Breast epithelium (tissue), 4 donors: ENCODE measurements at regions not wholly inside any gene's neighbourhood (a gene's known extent, or its start where the extent isn't known, plus 50 kb on each side); places are given as distances from the start of the nearest gene placed in this dataset.

ENCODE experiments used
- DNase-seq, 2 donors: peaks; one replicate each; pipeline ENCODE4 v3.0.0-alpha.2; 2019; ENCODE audit warnings: low spot score in 2 of 2
- H3K27ac ChIP-seq, 2 donors: fragments of 200-600 bp; sonication (generic) in 1 of 2; one replicate each; pipeline ENCODE4 v1.5.1; 2016 to 2019; ENCODE audit warnings: mild to moderate bottlenecking in 1 of 2
- H3K27me3 ChIP-seq, 2 donors: fragments of 200-600 bp; sonication (generic) in 1 of 2; one replicate each; pipeline versions ENCODE4 v1.5.1 to v1.6.0; 2017 to 2019; ENCODE audit warnings: control low read depth in 1 of 2, mild to moderate bottlenecking in 1 of 2
- H3K36me3 ChIP-seq: fragments of 200-600 bp; one replicate; pipeline ENCODE4 v1.5.1; 2019
- H3K4me1 ChIP-seq, 2 donors: fragments of 200-600 bp; sonication (generic); one replicate each; pipeline ENCODE4 v1.5.1; 2016 to 2019; ENCODE audit warnings: control low read depth in 1 of 2
- H3K4me3 ChIP-seq, 3 donors: fragments of 200-600 bp; sonication (generic); 1 replicate in 2 of 3; 2 replicates in 1 of 3; pipeline ENCODE4 v1.5.1; 2016 to 2019; ENCODE audit warnings: mild to moderate bottlenecking in 3 of 3, moderate library complexity in 2 of 3
- H3K9me3 ChIP-seq, 2 donors: fragments of 200-600 bp; sonication (generic) in 1 of 2; one replicate each; pipeline ENCODE4 v1.5.1; 2016 to 2019; ENCODE audit warnings: control low read depth in 1 of 2
- POLR2A ChIP-seq: fragments of 450-650 bp; IDR thresholded peaks from one replicate; pipeline ENCODE4 v1.6.1; 2016; ENCODE audit warnings: antibody characterized with exemption, mild to moderate bottlenecking, moderate library complexity
- POLR2AphosphoS5 ChIP-seq, 3 donors: sonication (generic); formaldehyde crosslinking; IDR thresholded peaks; one replicate each; pipeline ENCODE4 v1.6.1; 2017; ENCODE audit warnings: antibody characterized with exemption in 3 of 3
- intact Hi-C: fragments of 100-400 bp; cut with DNase I; formaldehyde crosslinking; loops from one replicate; pipeline ENCODE4 v1.15.1; 2023; ENCODE audit warnings: low total_unique reads
- TF ChIP-seq, protein P1 (sequence below), 3 donors: fragments of 450-650 bp; IDR thresholded peaks; one replicate each; pipeline ENCODE4 v1.5.1; 2016 to 2017; ENCODE audit warnings: antibody characterized with exemption in 3 of 3, mild to moderate bottlenecking in 3 of 3, moderate library complexity in 3 of 3

DNA sequence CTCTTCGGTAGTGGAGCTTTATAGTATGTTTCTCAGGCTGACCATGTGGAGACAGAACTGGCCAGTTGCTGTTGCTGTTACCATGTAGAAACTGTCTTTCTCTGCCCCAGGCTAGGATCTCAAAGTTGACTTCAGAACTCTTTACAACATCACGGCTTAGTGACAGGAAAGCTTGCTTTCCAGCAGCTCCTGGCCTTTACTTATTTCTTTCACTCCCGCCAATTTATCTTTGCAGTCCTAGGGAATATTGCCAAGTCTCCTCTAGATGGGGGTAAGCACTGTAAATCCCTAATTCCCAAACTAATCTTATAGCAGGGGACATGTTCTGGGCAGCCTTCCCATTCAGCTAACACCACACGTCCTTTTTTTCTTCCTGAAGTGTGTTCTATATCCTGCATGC lies 631.6 kb downstream of the SPRY1 start:
- TF ChIP-seq POLR2A = no peak
- TF ChIP-seq POLR2AphosphoS5 (IDR thresholded peaks at IDR 0.05) = no peak
- TF ChIP-seq, protein P1, sequence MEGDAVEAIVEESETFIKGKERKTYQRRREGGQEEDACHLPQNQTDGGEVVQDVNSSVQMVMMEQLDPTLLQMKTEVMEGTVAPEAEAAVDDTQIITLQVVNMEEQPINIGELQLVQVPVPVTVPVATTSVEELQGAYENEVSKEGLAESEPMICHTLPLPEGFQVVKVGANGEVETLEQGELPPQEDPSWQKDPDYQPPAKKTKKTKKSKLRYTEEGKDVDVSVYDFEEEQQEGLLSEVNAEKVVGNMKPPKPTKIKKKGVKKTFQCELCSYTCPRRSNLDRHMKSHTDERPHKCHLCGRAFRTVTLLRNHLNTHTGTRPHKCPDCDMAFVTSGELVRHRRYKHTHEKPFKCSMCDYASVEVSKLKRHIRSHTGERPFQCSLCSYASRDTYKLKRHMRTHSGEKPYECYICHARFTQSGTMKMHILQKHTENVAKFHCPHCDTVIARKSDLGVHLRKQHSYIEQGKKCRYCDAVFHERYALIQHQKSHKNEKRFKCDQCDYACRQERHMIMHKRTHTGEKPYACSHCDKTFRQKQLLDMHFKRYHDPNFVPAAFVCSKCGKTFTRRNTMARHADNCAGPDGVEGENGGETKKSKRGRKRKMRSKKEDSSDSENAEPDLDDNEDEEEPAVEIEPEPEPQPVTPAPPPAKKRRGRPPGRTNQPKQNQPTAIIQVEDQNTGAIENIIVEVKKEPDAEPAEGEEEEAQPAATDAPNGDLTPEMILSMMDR (IDR thresholded peaks at IDR 0.05) = no peak
- intact Hi-C loops = loop anchor here (1.0 kb wide), 1 partner anchor 16 kb away; no protein-coding TSS in a partner anchor
- no peaks in the 10 kb centered on the region for H3K4me1 ChIP-seq
- DNase-seq = no peak
- no peaks in the 10 kb centered on the region for H3K9me3 ChIP-seq
- H3K27me3 ChIP-seq = no peaks in the 10 kb centered on the region
- H3K4me3 ChIP-seq = no peak overlapping the region
- H3K27ac ChIP-seq = peak overlapping the region in 1 of 2 donors; percentile 21
- no peaks in the 10 kb centered on the region for H3K36me3 ChIP-seq

DNA sequence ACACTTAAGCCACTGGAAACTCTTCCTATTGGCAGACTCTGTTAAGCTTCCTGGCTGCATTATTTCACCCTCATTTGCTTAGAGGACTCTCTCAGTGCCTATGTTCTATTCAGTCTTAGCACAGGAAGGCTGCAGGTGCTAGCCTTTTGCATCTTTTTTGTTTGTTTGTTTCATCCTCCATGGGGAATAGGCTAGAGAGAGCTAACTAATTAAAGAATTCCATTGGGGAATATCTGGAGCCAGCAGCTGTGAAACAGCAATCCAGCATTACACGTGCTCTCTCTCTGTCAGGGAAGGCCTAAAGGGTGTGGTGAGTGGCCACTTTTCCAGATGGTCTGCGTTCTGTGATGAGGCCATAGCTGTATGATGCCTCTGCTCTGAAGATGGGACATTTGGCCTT lies 633.6 kb downstream of the SPRY1 start:
- Histone ChIP-seq H3K27me3 (no peaks in the 10 kb centered on the region), H3K9me3 (no peaks in the 10 kb centered on the region), H3K36me3 (no peaks in the 10 kb centered on the region), H3K4me3 (no peak overlapping the region), H3K27ac (peak overlapping the region; percentile 11 to 54), H3K4me1 (no peaks in the 10 kb centered on the region)
- DNase-seq = no peak
- TF ChIP-seq, protein P1 (IDR thresholded peaks at IDR 0.05) = no peak
- TF ChIP-seq POLR2AphosphoS5 (IDR thresholded peaks at IDR 0.05) = no peak
- TF ChIP-seq POLR2A = no peak
- intact Hi-C loops = no loop called here

DNA sequence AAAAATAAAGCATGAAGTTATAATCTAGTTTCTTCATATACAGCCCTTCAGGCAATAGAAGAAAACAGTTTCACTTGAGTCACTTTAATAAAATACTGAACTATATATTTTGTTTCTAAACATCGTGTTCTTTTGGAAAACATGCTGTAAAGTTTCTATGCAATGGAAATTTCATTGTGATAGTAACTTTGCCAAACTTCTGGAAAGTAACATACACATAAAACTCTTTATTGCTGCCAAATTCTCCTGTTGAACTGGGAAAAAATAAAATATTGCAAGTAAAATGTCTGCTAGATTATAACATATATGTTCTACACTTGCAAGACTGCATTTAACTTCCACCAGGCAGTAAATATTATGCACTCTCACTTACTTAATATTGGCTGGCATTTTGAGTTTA lies 635.4 kb downstream of the SPRY1 start:
- no peaks in the 10 kb centered on the region for H3K36me3 ChIP-seq
- H3K27ac ChIP-seq = no peak overlapping the region
- no peaks in the 10 kb centered on the region for H3K9me3 ChIP-seq
- no peak overlapping the region for H3K4me3 ChIP-seq
- intact Hi-C loops = no loop called here
- no peaks in the 10 kb centered on the region for H3K27me3 ChIP-seq
- DNase-seq = no peak
- H3K4me1 ChIP-seq = no peaks in the 10 kb centered on the region
- TF ChIP-seq POLR2A (no peak), POLR2AphosphoS5 (IDR thresholded peaks at IDR 0.05) (no peak)
- TF ChIP-seq, protein P1 (IDR thresholded peaks at IDR 0.05) = no peak

DNA sequence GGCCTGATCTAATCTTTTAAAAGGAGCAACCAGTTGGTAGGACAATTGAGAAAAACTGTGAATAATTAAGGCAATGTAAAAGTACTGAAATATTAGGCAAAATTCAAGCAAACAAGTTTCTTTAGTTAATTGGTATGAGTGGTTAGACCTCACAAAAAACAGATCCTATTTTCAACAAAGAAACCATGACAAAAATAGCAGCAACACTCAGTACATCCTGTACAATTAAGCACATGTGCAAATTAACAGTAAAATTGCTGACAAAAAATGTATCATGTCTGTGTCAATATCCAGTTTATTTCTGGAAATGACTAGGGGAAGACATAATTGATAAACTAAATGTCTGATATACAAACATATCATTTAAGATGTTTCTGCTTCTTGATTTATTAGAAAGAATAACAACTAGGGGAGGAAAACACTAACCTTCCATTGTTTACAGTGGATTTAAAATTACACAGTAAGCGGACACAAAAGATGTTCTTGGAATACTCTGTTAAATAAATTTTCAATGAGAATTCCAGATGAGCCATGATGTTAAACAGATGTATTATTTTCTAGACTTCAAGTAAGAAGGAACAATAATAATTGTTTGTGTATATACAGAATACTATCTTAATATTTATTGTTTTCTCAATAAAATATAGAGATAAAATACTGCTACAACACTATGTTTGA lies 638.9 kb downstream of the SPRY1 start:
- Histone ChIP-seq H3K4me3 (no peak overlapping the region), H3K27me3 (no peaks in the 10 kb centered on the region), H3K27ac (peak overlapping the region in 1 of 2 donors; percentile 60), H3K9me3 (no peaks in the 10 kb centered on the region), H3K4me1 (no peaks in the 10 kb centered on the region), H3K36me3 (no peaks in the 10 kb centered on the region)
- no peak for DNase-seq
- intact Hi-C loops = no loop called here
- no peak for TF ChIP-seq POLR2AphosphoS5 (IDR thresholded peaks at IDR 0.05)
- TF ChIP-seq POLR2A = no peak
- TF ChIP-seq, protein P1 (IDR thresholded peaks at IDR 0.05) = no peak

DNA sequence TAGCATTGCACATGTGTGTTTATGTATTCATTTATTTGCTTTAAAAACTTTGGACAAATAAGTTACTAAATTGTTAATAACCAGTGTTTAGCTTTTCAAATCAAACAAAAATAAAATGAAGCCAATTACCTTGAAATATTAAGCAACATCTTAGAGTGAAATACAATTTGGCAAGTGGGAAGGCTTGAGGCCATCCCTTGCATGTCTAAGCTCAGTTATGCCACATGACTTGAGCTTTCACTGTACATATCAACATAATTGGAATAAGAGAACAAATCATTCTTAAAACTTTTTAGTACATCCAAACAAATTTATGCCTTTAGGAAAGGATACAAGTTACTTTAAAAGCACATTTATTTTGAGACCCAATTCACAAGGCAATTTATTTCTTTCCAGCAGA lies 640.6 kb downstream of the SPRY1 start:
- intact Hi-C loops = no loop called here
- no peaks in the 10 kb centered on the region for H3K27me3 ChIP-seq
- peak overlapping the region in 1 of 2 donors; percentile 14 for H3K27ac ChIP-seq

More for the DNA sequence above, 640.6 kb downstream of the SPRY1 start:
- TF ChIP-seq POLR2AphosphoS5 (IDR thresholded peaks at IDR 0.05) (no peak), POLR2A (no peak)
- TF ChIP-seq, protein P1 (IDR thresholded peaks at IDR 0.05) = no peak
- H3K4me3 ChIP-seq = no peak overlapping the region
- DNase-seq = no peak
- no peaks in the 10 kb centered on the region for H3K4me1 ChIP-seq
- H3K36me3 ChIP-seq = no peaks in the 10 kb centered on the region
- H3K9me3 ChIP-seq = no peaks in the 10 kb centered on the region
